IPS-NIHi7 (cell line): ENCODE measurements at regions not wholly inside any gene's neighbourhood (a gene's known extent, or its start where the extent isn't known, plus 50 kb on each side); places are given as distances from the start of the nearest gene placed in this dataset.
"Not testable (repeated sequence)": the region's sequence is repeated elsewhere in the genome, so short reads cannot be mapped to it uniquely, and the experiment has no call there.

Experiments
- DNase-seq: peaks from one replicate; pipeline ENCODE4 v3.0.0; 2012; ENCODE audit warnings: mixed read lengths; ENCODE audit errors: extremely low spot score

GRCh38 chr6:68059899-68060298, 575.2 kb upstream of the ADGRB3 start:
- no peak for DNase-seq

- no peak for DNase-seq
These were observed 575.8 kb upstream of the ADGRB3 start for GRCh38 chr6:68059261-68059660.

- not testable (repeated sequence) for DNase-seq
These were observed 578.5 kb upstream of the ADGRB3 start for GRCh38 chr6:68056596-68056995.

GRCh38 chr6:68054756-68055155, 580.3 kb upstream of the ADGRB3 start:
- no peak for DNase-seq

- no peak for DNase-seq
These were observed 581.2 kb upstream of the ADGRB3 start for GRCh38 chr6:68053805-68054373.

- no peak for DNase-seq
These were observed 582.8 kb upstream of the ADGRB3 start for GRCh38 chr6:68052234-68052633.

- no peak for DNase-seq
These were observed 585.5 kb upstream of the ADGRB3 start for GRCh38 chr6:68049562-68049961.

- DNase-seq = no peak
These were observed 588.3 kb upstream of the ADGRB3 start for GRCh38 chr6:68046756-68047155.

GRCh38 chr6:68046302-68046701, 588.8 kb upstream of the ADGRB3 start:
- no peak for DNase-seq

GRCh38 chr6:68045193-68045592, 589.9 kb upstream of the ADGRB3 start:
- DNase-seq = no peak

- DNase-seq = no peak
These were observed 590.8 kb upstream of the ADGRB3 start for GRCh38 chr6:68044264-68044663.

- DNase-seq = no peak
These were observed 592.0 kb upstream of the ADGRB3 start for GRCh38 chr6:68043122-68043398.

- no peak for DNase-seq
These were observed 592.6 kb upstream of the ADGRB3 start for GRCh38 chr6:68042339-68043121.

- no peak for DNase-seq
These were observed 594.3 kb upstream of the ADGRB3 start for GRCh38 chr6:68040780-68041179.

- DNase-seq = no peak
These were observed 594.7 kb upstream of the ADGRB3 start for GRCh38 chr6:68040312-68040778.

GRCh38 chr6:68039641-68040311, 595.3 kb upstream of the ADGRB3 start:
- no peak for DNase-seq

GRCh38 chr6:68038815-68039408, 596.2 kb upstream of the ADGRB3 start:
- DNase-seq = peak; percentile 31

- no peak for DNase-seq
These were observed 602.9 kb upstream of the ADGRB3 start for GRCh38 chr6:68032217-68032616.

GRCh38 chr6:68031054-68031453, 604.0 kb upstream of the ADGRB3 start:
- DNase-seq = no peak

- DNase-seq = no peak
These were observed 608.6 kb upstream of the ADGRB3 start for GRCh38 chr6:68026483-68026882.

- no peak for DNase-seq
These were observed 609.3 kb upstream of the ADGRB3 start for GRCh38 chr6:68025764-68026163.

GRCh38 chr6:68024570-68025269, 610.4 kb upstream of the ADGRB3 start:
- no peak for DNase-seq
